Stimulated activated CD4-positive, alpha-beta T cell treated with anti-CD3 and anti-CD28 coated beads, Interleukin-1b, Interleukin-23, amount 100 ng/mL, for 4 hours (primary cell): ENCODE measurements at regions not wholly inside any gene's neighbourhood (a gene's known extent, or its start where the extent isn't known, plus 50 kb on each side); places are given as distances from the start of the nearest gene placed in this dataset.

ENCODE experiments used
- DNase-seq, 2 donors: peaks; one replicate each; pipeline ENCODE4 v3.0.0-alpha.2; 2020; ENCODE audit warnings: low read depth in 2 of 2

GRCh38 chr1:38221006-38221649 lies 174.5 kb upstream of the POU3F1 start:
- no peak for DNase-seq

GRCh38 chr1:38217316-38217715 lies 170.7 kb upstream of the POU3F1 start:
- no peak for DNase-seq

GRCh38 chr1:38213646-38214434 lies 167.2 kb upstream of the POU3F1 start:
- no peak for DNase-seq

- DNase-seq = no peak
Measured at GRCh38 chr1:38210895-38211177, 164.2 kb upstream of the POU3F1 start.

GRCh38 chr1:38210021-38210894 lies 163.7 kb upstream of the POU3F1 start:
- no peak for DNase-seq

GRCh38 chr1:38208716-38209632 lies 162.4 kb upstream of the POU3F1 start:
- DNase-seq = no peak

GRCh38 chr1:38207906-38208305 lies 161.3 kb upstream of the POU3F1 start:
- no peak for DNase-seq

- no peak for DNase-seq
Measured at GRCh38 chr1:38207275-38207674, 160.7 kb upstream of the POU3F1 start.

- DNase-seq = no peak
Measured at GRCh38 chr1:38204698-38205097, 158.1 kb upstream of the POU3F1 start.

- DNase-seq = no peak
Measured at GRCh38 chr1:38203441-38203840, 156.8 kb upstream of the POU3F1 start.

GRCh38 chr1:38201431-38201830 lies 154.8 kb upstream of the POU3F1 start:
- DNase-seq = no peak

- DNase-seq = no peak
Measured at GRCh38 chr1:38198621-38199020, 152.0 kb upstream of the POU3F1 start.

- DNase-seq = no peak
Measured at GRCh38 chr1:38198099-38198498, 151.5 kb upstream of the POU3F1 start.

- DNase-seq = no peak
Measured at GRCh38 chr1:38197312-38198061, 150.9 kb upstream of the POU3F1 start.

- DNase-seq = no peak
Measured at GRCh38 chr1:38194472-38194871, 147.9 kb upstream of the POU3F1 start.

GRCh38 chr1:38193040-38193439 lies 146.4 kb upstream of the POU3F1 start:
- no peak for DNase-seq

- DNase-seq = no peak
Measured at GRCh38 chr1:38191461-38191860, 144.9 kb upstream of the POU3F1 start.

GRCh38 chr1:38190983-38191382 lies 144.4 kb upstream of the POU3F1 start:
- no peak for DNase-seq

- DNase-seq = no peak
Measured at GRCh38 chr1:38187552-38187951, 141.0 kb upstream of the POU3F1 start.

GRCh38 chr1:38186566-38186965 lies 140.0 kb upstream of the POU3F1 start:
- no peak for DNase-seq

GRCh38 chr1:38185913-38186312 lies 139.3 kb upstream of the POU3F1 start:
- DNase-seq = no peak
